HEK293T (cell line): ENCODE measurements at regions not wholly inside any gene's neighbourhood (a gene's known extent, or its start where the extent isn't known, plus 50 kb on each side); places are given as distances from the start of the nearest gene placed in this dataset.
"Not testable (repeated sequence)": the region's sequence is repeated elsewhere in the genome, so short reads cannot be mapped to it uniquely, and the experiment has no call there.

Experiments
- CTCF ChIA-PET: fragments of 350-600 bp; formaldehyde crosslinking; extraction: SDS; loops from one replicate; lab custom pipeline; 2021; ENCODE audit warnings: antibody characterized with exemption, inconsistent platforms; lab: Yijun Ruan, JAX
- POLR2A ChIA-PET: fragments of 350-600 bp; formaldehyde crosslinking; extraction: SDS; loops from one replicate; lab custom pipeline; 2020; ENCODE audit warnings: antibody characterized with exemption, inconsistent platforms; lab: Yijun Ruan, JAX
- DNase-seq: peaks from one replicate; pipeline ENCODE4 v3.0.0; 2012; ENCODE audit warnings: mixed read lengths; ENCODE audit errors: extremely low spot score
- ARNT ChIP-seq: fragments of 450-650 bp; IDR thresholded peaks from 2 replicates; pipeline ENCODE4 v1.6.1; 2017; ENCODE audit warnings: mild to moderate bottlenecking
- BHLHE40 ChIP-seq: fragments of 450-650 bp; IDR thresholded peaks from 2 replicates; pipeline ENCODE4 v1.6.1; 2016; ENCODE audit warnings: mild to moderate bottlenecking, moderate library complexity, borderline replicate concordance
- CTBP1 ChIP-seq: fragments of 450-650 bp; IDR thresholded peaks from 2 replicates; pipeline ENCODE4 v1.6.1; 2016; ENCODE audit warnings: borderline replicate concordance
- ELF4 ChIP-seq: fragments of 450-650 bp; IDR thresholded peaks from 2 replicates; pipeline ENCODE4 v1.6.1; 2017; ENCODE audit warnings: antibody characterized with exemption
- FOXA1 ChIP-seq: fragments of 450-650 bp; IDR thresholded peaks from 2 replicates; pipeline ENCODE4 v1.6.1; 2016; ENCODE audit warnings: mild to moderate bottlenecking
- FOXK2 ChIP-seq: fragments of 450-650 bp; IDR thresholded peaks from 2 replicates; pipeline ENCODE4 v1.6.1; 2016; ENCODE audit warnings: mild to moderate bottlenecking
- FOXM1 ChIP-seq: fragments of 450-650 bp; IDR thresholded peaks from 2 replicates; pipeline ENCODE4 v1.6.1; 2017; ENCODE audit warnings: mild to moderate bottlenecking, borderline replicate concordance
- HDGF ChIP-seq: fragments of 450-650 bp; IDR thresholded peaks from 2 replicates; pipeline ENCODE4 v1.6.1; 2017; ENCODE audit warnings: antibody characterized with exemption, borderline replicate concordance
- L3MBTL2 ChIP-seq: fragments of 450-650 bp; conservative IDR thresholded peaks from 2 replicates; pipeline ENCODE4 v1.6.1; 2016; ENCODE audit warnings: mild to moderate bottlenecking
- LEF1 ChIP-seq: fragments of 450-650 bp; IDR thresholded peaks from 2 replicates; pipeline ENCODE4 v1.6.1; 2017; ENCODE audit warnings: mild to moderate bottlenecking, borderline replicate concordance
- NFRKB ChIP-seq: fragments of 450-650 bp; IDR thresholded peaks from 2 replicates; pipeline ENCODE4 v1.6.1; 2016; ENCODE audit warnings: mild to moderate bottlenecking, moderate library complexity
- PKNOX1 ChIP-seq: fragments of 450-650 bp; IDR thresholded peaks from 2 replicates; pipeline ENCODE4 v1.6.1; 2016
- SP1 ChIP-seq: fragments of 450-650 bp; IDR thresholded peaks from 2 replicates; pipeline ENCODE4 v1.6.1; 2017
- SUZ12 ChIP-seq: fragments of 450-650 bp; IDR thresholded peaks from 2 replicates; pipeline ENCODE4 v1.6.1; 2016; ENCODE audit warnings: mild to moderate bottlenecking
- TARDBP ChIP-seq: fragments of 450-650 bp; IDR thresholded peaks from 2 replicates; pipeline ENCODE4 v1.6.1; 2016
- ZNF384 ChIP-seq: fragments of 450-650 bp; IDR thresholded peaks from 2 replicates; pipeline ENCODE4 v1.6.1; 2016

- CTCF ChIA-PET: no interaction called here
- TF ChIP-seq ELF4: no peak
- TF ChIP-seq ARNT: no peak
- no peak for TF ChIP-seq SP1
- no peak for TF ChIP-seq HDGF
- TF ChIP-seq FOXA1: no peak
- TF ChIP-seq FOXK2: no peak
Observed at GRCh38 chr3:107220538-107220937, 156.7 kb upstream of the CCDC54 start.

GRCh38 chr3:107221856-107222255, 155.4 kb upstream of the CCDC54 start:
- CTCF ChIA-PET: interaction anchor here (0.8 to 1.3 kb wide), 2 partner anchors 14 to 208 kb away, joined by 3 read pairs; no protein-coding TSS in a partner anchor
- TF ChIP-seq TARDBP (no peak), L3MBTL2 (no peak), NFRKB (no peak)
- POLR2A ChIA-PET: no interaction called here
- DNase-seq: no peak

More at GRCh38 chr3:107220538-107220937, 156.7 kb upstream of the CCDC54 start:
- DNase-seq: no peak
- POLR2A ChIA-PET: no interaction called here

- TF ChIP-seq NFRKB: no peak
- TF ChIP-seq SUZ12: no peak
- TF ChIP-seq HDGF: no peak
- no peak for TF ChIP-seq TARDBP
- TF ChIP-seq FOXA1: no peak
- TF ChIP-seq ZNF384: no peak
- POLR2A ChIA-PET: no interaction called here
- CTCF ChIA-PET: interaction anchor here (0.8 to 1.3 kb wide), 2 partner anchors 13 to 207 kb away, joined by 3 read pairs; no protein-coding TSS in a partner anchor
- no peak for DNase-seq
Observed at GRCh38 chr3:107222907-107223306, 154.3 kb upstream of the CCDC54 start.

- ChIA-PET CTCF (no interaction called here), POLR2A (no interaction called here)
- no peak for TF ChIP-seq NFRKB
- no peak for TF ChIP-seq ELF4
- TF ChIP-seq FOXM1: no peak
- no peak for TF ChIP-seq CTBP1
- TF ChIP-seq ARNT: no peak
- no peak for TF ChIP-seq FOXA1
- TF ChIP-seq LEF1: no peak
- no peak for DNase-seq
Observed at GRCh38 chr3:107224026-107224596, 153.1 kb upstream of the CCDC54 start.

GRCh38 chr3:107227091-107227490, 150.1 kb upstream of the CCDC54 start:
- POLR2A ChIA-PET: no interaction called here
- CTCF ChIA-PET: interaction anchor here (0.7 kb wide), 1 partner anchor 295 kb away, joined by 3 read pairs; no protein-coding TSS in a partner anchor
- no peak for TF ChIP-seq PKNOX1
- no peak for TF ChIP-seq CTBP1
- no peak for TF ChIP-seq SP1
- TF ChIP-seq L3MBTL2: no peak
- no peak for TF ChIP-seq HDGF
- TF ChIP-seq FOXA1: no peak
- TF ChIP-seq FOXM1: no peak
- TF ChIP-seq LEF1: no peak
- TF ChIP-seq ELF4: no peak
- TF ChIP-seq ZNF384: no peak
- no peak for TF ChIP-seq SUZ12
- TF ChIP-seq BHLHE40: no peak
- TF ChIP-seq NFRKB: no peak
- no peak for TF ChIP-seq ARNT
- TF ChIP-seq FOXK2: no peak
- no peak for TF ChIP-seq TARDBP
- no peak for DNase-seq

GRCh38 chr3:107233877-107234276, 143.4 kb upstream of the CCDC54 start:
- POLR2A ChIA-PET, DNase-seq, CTCF ChIA-PET: not testable (repeated sequence)

- CTCF ChIA-PET: interaction anchor here (0.7 to 2.6 kb wide), 9 partner anchors 16 to 693 kb away, joined by 4 to 12 read pairs (median 8); no protein-coding TSS in a partner anchor
- no peak for TF ChIP-seq SP1
- TF ChIP-seq PKNOX1: no peak
- TF ChIP-seq NFRKB: no peak
- no peak for TF ChIP-seq SUZ12
- no peak for TF ChIP-seq LEF1
- TF ChIP-seq ZNF384: no peak
- TF ChIP-seq FOXK2: no peak
- no peak for TF ChIP-seq ELF4
- no peak for TF ChIP-seq L3MBTL2
- no peak for TF ChIP-seq FOXM1
- TF ChIP-seq ARNT: no peak
- peak; percentile 30 for DNase-seq
- POLR2A ChIA-PET: interaction anchor here (1.1 to 3.0 kb wide), 2 partner anchors 194 to 289 kb away, joined by 5 to 11 read pairs; no protein-coding TSS in a partner anchor
Observed at GRCh38 chr3:107235193-107235927, 141.9 kb upstream of the CCDC54 start.
